PFSK-1 (cell line): ENCODE measurements at regions not wholly inside any gene's neighbourhood (a gene's known extent, or its start where the extent isn't known, plus 50 kb on each side); places are given as distances from the start of the nearest gene placed in this dataset.

ENCODE experiments used
- POLR2AphosphoS5 ChIP-seq: IDR thresholded peaks from 2 replicates; pipeline ENCODE4 v1.6.1; 2012; ENCODE audit warnings: low read depth, mild to moderate bottlenecking, control low read depth, low read length, moderate library complexity
- SIN3A ChIP-seq: IDR thresholded peaks from 2 replicates; pipeline ENCODE4 v1.6.1; 2012; ENCODE audit warnings: mild to moderate bottlenecking, low read length, moderate library complexity, borderline replicate concordance; ENCODE audit not compliant: insufficient read depth
- TAF1 ChIP-seq: IDR thresholded peaks from 2 replicates; pipeline ENCODE4 v1.6.1; 2012; ENCODE audit warnings: low read length, control low read depth, borderline replicate concordance; ENCODE audit not compliant: insufficient read depth
- TF ChIP-seq, protein P1 (sequence below), 2 experiments: IDR thresholded peaks; 2 replicates each; pipeline versions ENCODE4 v1.6.1 to v1.8.0; 2011 to 2012; ENCODE audit warnings: low read depth in 2 of 2, low read length in 2 of 2, control low read depth in 1 of 2, inconsistent platforms in 1 of 2, mild to moderate bottlenecking in 1 of 2, moderate library complexity in 1 of 2; ENCODE audit not compliant: insufficient read depth in 1 of 2

DNA sequence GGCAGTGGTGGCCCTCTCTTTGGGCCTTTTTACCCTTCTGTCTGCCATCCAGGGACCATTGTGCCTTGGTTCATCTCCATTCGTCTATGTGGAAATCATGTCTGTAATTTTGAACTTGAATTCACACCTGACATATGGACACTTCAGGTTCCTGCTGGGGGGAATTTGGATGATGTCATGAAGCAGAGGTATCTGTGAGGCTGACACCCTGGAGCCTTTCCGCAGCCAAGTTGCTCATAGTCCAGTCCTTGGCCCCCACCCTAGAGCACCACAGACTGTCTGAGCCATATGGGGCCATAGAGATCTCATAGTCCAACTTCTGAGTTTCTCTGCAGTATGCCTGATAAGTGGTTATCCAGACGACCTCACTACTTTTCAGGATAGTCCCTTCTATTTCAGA, 147.7 kb upstream of the CACNA1E start:
- TF ChIP-seq POLR2AphosphoS5 (no peak), TAF1 (no peak), SIN3A (no peak)
- TF ChIP-seq, protein P1, sequence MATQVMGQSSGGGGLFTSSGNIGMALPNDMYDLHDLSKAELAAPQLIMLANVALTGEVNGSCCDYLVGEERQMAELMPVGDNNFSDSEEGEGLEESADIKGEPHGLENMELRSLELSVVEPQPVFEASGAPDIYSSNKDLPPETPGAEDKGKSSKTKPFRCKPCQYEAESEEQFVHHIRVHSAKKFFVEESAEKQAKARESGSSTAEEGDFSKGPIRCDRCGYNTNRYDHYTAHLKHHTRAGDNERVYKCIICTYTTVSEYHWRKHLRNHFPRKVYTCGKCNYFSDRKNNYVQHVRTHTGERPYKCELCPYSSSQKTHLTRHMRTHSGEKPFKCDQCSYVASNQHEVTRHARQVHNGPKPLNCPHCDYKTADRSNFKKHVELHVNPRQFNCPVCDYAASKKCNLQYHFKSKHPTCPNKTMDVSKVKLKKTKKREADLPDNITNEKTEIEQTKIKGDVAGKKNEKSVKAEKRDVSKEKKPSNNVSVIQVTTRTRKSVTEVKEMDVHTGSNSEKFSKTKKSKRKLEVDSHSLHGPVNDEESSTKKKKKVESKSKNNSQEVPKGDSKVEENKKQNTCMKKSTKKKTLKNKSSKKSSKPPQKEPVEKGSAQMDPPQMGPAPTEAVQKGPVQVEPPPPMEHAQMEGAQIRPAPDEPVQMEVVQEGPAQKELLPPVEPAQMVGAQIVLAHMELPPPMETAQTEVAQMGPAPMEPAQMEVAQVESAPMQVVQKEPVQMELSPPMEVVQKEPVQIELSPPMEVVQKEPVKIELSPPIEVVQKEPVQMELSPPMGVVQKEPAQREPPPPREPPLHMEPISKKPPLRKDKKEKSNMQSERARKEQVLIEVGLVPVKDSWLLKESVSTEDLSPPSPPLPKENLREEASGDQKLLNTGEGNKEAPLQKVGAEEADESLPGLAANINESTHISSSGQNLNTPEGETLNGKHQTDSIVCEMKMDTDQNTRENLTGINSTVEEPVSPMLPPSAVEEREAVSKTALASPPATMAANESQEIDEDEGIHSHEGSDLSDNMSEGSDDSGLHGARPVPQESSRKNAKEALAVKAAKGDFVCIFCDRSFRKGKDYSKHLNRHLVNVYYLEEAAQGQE (IDR thresholded peaks at IDR 0.05; ENCODE audit: insufficient read depth in 1 of 2, low read depth in 2 of 2, low read length in 2 of 2) = no peak
